Glutamatergic neuron (in vitro differentiated cells): ENCODE measurements at regions not wholly inside any gene's neighbourhood (a gene's known extent, or its start where the extent isn't known, plus 50 kb on each side); places are given as distances from the start of the nearest gene placed in this dataset.

Source experiments
- DNase-seq: peaks from one replicate; pipeline ENCODE4 v3.0.0; 2022
- H3K27ac Mint-ChIP-seq: one replicate; pipeline ENCODE4 v1.8.0; 2020; ENCODE audit warnings: mild to moderate bottlenecking, mixed read lengths, inconsistent platforms; ENCODE audit not compliant: unreplicated experiment
- H3K27me3 Mint-ChIP-seq: one replicate; pipeline ENCODE4 v1.8.0; 2020; ENCODE audit warnings: mild to moderate bottlenecking, moderate library complexity, mixed read lengths, inconsistent platforms; ENCODE audit not compliant: unreplicated experiment
- H3K36me3 Mint-ChIP-seq: one replicate; pipeline ENCODE4 v1.8.0; 2020; ENCODE audit warnings: mild to moderate bottlenecking, mixed read lengths, inconsistent platforms; ENCODE audit not compliant: unreplicated experiment
- H3K4me1 Mint-ChIP-seq: one replicate; pipeline ENCODE4 v1.8.0; 2020; ENCODE audit warnings: mild to moderate bottlenecking, low read depth, mixed read lengths, inconsistent platforms; ENCODE audit not compliant: unreplicated experiment
- H3K4me3 Mint-ChIP-seq: one replicate; pipeline ENCODE4 v1.8.0; 2020; ENCODE audit warnings: mild to moderate bottlenecking, mixed read lengths, inconsistent platforms; ENCODE audit not compliant: unreplicated experiment
- H3K9me3 Mint-ChIP-seq: one replicate; pipeline ENCODE4 v1.8.0; 2020; ENCODE audit warnings: mild to moderate bottlenecking, moderate library complexity, mixed read lengths, inconsistent platforms; ENCODE audit not compliant: unreplicated experiment
- TF ChIP-seq, protein P1 (sequence below): fragments of 200-600 bp; sonication (generic); IDR thresholded peaks from one replicate; pipeline ENCODE4 v1.5.0; 2021; ENCODE audit not compliant: partially characterized antibody, unreplicated experiment

- Mint-ChIP-seq H3K27me3 (no peaks in the 10 kb centered on the region), H3K4me3 (no peak overlapping the region), H3K9me3 (no peaks in the 10 kb centered on the region), H3K36me3 (no peaks in the 10 kb centered on the region), H3K4me1 (no peaks in the 10 kb centered on the region), H3K27ac (no peak overlapping the region)
- DNase-seq: no peak
- TF ChIP-seq, protein P1, sequence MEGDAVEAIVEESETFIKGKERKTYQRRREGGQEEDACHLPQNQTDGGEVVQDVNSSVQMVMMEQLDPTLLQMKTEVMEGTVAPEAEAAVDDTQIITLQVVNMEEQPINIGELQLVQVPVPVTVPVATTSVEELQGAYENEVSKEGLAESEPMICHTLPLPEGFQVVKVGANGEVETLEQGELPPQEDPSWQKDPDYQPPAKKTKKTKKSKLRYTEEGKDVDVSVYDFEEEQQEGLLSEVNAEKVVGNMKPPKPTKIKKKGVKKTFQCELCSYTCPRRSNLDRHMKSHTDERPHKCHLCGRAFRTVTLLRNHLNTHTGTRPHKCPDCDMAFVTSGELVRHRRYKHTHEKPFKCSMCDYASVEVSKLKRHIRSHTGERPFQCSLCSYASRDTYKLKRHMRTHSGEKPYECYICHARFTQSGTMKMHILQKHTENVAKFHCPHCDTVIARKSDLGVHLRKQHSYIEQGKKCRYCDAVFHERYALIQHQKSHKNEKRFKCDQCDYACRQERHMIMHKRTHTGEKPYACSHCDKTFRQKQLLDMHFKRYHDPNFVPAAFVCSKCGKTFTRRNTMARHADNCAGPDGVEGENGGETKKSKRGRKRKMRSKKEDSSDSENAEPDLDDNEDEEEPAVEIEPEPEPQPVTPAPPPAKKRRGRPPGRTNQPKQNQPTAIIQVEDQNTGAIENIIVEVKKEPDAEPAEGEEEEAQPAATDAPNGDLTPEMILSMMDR: no peak
These were observed 196.4 kb downstream of the RASSF9 start for GRCh38 chr12:85639834-85640233.

GRCh38 chr12:85641796-85642195, 194.4 kb downstream of the RASSF9 start:
- Mint-ChIP-seq H3K4me3 (no peak overlapping the region), H3K4me1 (no peaks in the 10 kb centered on the region), H3K27me3 (no peaks in the 10 kb centered on the region), H3K9me3 (no peaks in the 10 kb centered on the region), H3K36me3 (no peaks in the 10 kb centered on the region), H3K27ac (no peak overlapping the region)
- TF ChIP-seq, protein P1: no peak
- no peak for DNase-seq

GRCh38 chr12:85642288-85642687, 193.9 kb downstream of the RASSF9 start:
- Mint-ChIP-seq H3K4me1 (no peaks in the 10 kb centered on the region), H3K4me3 (no peak overlapping the region), H3K36me3 (no peaks in the 10 kb centered on the region), H3K27ac (no peak overlapping the region), H3K9me3 (no peaks in the 10 kb centered on the region), H3K27me3 (no peaks in the 10 kb centered on the region)
- TF ChIP-seq, protein P1: no peak
- DNase-seq: no peak

GRCh38 chr12:85642808-85643207, 193.4 kb downstream of the RASSF9 start:
- H3K27me3 Mint-ChIP-seq: no peaks in the 10 kb centered on the region
- TF ChIP-seq, protein P1: no peak
- no peak overlapping the region for H3K4me3 Mint-ChIP-seq
- no peak for DNase-seq
- H3K27ac Mint-ChIP-seq: no peak overlapping the region
- no peaks in the 10 kb centered on the region for H3K36me3 Mint-ChIP-seq
- no peaks in the 10 kb centered on the region for H3K4me1 Mint-ChIP-seq
- H3K9me3 Mint-ChIP-seq: no peaks in the 10 kb centered on the region

GRCh38 chr12:85644508-85644907, 191.7 kb downstream of the RASSF9 start:
- H3K27me3 Mint-ChIP-seq: peaks cover 1% of the 10 kb centered on the region
- no peak overlapping the region for H3K27ac Mint-ChIP-seq
- no peak overlapping the region for H3K4me3 Mint-ChIP-seq
- H3K36me3 Mint-ChIP-seq: no peaks in the 10 kb centered on the region
- TF ChIP-seq, protein P1: no peak
- H3K4me1 Mint-ChIP-seq: no peaks in the 10 kb centered on the region
- no peaks in the 10 kb centered on the region for H3K9me3 Mint-ChIP-seq
- DNase-seq: no peak
